Cardiac fibroblast (primary cell): ENCODE measurements at regions not wholly inside any gene's neighbourhood (a gene's known extent, or its start where the extent isn't known, plus 50 kb on each side); places are given as distances from the start of the nearest gene placed in this dataset.

Source experiments
- DNase-seq, 2 donors: peaks; one replicate each; pipeline versions ENCODE4 v3.0.0 to v3.0.0-alpha.2; 2010; ENCODE audit warnings: low read depth in 2 of 2
- H3K4me3 ChIP-seq, 2 donors: replicated peaks in 1 of 2; 1 replicate in 1 of 2; 2 replicates in 1 of 2; pipeline ENCODE4 v1.5.1; 2011; ENCODE audit warnings: low read depth in 2 of 2, low read length in 2 of 2, mild to moderate bottlenecking in 2 of 2, moderate library complexity in 1 of 2
- TF ChIP-seq, protein P1 (sequence below): IDR thresholded peaks from one replicate; pipeline ENCODE4 v1.5.1; 2011; ENCODE audit warnings: low read depth, mild to moderate bottlenecking, low read length, inconsistent platforms

DNA sequence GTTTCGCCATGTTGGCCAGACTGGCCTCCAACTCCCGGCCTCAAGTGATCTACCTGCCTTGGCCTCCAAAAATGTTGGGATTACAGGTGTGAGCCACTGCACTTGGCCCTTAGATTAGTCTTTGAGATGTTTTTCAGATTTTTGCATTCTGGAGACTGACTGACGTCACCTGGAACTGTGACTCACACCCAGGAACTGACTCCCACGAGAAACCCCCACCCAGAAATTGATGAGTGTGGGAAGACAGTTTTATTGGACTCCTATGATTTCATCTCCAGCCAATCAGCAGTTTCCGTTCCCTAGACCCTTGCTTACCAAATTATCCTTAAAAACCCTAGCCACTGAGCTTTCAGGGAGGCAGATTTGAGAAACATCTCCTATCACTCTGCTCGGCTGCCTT, 867.3 kb downstream of the TYW1 start:
- TF ChIP-seq, protein P1, sequence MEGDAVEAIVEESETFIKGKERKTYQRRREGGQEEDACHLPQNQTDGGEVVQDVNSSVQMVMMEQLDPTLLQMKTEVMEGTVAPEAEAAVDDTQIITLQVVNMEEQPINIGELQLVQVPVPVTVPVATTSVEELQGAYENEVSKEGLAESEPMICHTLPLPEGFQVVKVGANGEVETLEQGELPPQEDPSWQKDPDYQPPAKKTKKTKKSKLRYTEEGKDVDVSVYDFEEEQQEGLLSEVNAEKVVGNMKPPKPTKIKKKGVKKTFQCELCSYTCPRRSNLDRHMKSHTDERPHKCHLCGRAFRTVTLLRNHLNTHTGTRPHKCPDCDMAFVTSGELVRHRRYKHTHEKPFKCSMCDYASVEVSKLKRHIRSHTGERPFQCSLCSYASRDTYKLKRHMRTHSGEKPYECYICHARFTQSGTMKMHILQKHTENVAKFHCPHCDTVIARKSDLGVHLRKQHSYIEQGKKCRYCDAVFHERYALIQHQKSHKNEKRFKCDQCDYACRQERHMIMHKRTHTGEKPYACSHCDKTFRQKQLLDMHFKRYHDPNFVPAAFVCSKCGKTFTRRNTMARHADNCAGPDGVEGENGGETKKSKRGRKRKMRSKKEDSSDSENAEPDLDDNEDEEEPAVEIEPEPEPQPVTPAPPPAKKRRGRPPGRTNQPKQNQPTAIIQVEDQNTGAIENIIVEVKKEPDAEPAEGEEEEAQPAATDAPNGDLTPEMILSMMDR: no peak
- no peak for DNase-seq

DNA sequence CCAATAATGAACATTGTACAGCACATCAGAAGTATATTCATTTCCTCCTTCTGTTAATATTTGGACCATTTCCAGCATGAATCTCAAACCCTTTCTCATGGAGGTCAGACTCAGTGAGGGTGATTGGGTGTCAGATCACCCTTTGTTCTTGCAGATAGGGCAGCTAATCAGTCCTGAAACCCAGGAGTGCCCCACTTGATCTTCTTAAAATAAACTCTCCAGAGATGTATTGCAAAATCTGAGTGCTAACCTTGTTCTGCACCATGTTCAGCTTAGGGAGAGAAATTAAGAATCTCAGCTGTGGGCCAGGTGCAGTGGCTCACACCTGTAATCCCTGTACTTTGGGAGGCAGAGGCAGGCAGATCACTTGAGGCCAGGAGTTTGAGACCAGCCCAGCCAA, 869.4 kb downstream of the TYW1 start:
- DNase-seq: no peak
- H3K4me3 ChIP-seq: no peak overlapping the region
- TF ChIP-seq, protein P1: no peak

More for the DNA sequence above, 867.3 kb downstream of the TYW1 start:
- H3K4me3 ChIP-seq: no peak overlapping the region

DNA sequence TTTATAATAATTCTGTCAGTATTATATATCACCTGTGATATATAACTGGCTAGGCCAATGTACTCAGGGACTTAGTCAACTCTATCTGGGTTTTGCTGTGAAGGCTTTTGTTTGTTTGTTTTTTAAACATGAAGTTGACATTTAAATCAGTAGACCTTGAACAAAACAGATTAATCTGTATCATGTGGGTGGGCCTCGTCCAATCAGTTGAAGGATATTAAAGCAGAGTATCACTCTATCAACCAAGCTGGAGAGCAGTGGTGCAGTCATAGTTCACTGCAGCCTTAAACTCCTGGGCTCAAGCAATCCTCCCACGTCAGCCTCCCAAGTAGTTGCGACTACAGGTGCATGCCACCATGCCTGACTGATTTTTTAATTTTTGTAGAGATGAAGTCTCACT, 870.2 kb downstream of the TYW1 start:
- TF ChIP-seq, protein P1: no peak
- H3K4me3 ChIP-seq: no peak overlapping the region
- DNase-seq: no peak

DNA sequence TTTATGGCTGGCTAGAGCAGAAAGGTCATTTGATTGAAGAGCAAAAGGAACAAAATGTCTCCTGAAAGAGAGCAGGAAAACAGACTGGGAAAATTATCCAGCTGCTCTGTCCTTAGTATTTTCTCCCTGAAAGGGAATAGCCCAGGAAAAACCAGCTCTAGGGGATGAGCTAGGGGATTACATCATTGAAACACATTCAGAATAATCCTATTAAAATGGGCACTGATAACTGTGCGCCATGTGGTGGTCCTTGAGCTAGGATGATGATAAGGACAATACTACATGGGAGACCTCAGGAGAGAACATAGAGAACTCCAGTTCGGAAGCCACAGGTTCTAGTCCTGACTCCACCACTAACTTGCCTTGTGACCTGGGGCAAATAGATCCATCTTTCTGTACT, 873.8 kb downstream of the TYW1 start:
- DNase-seq: no peak
- H3K4me3 ChIP-seq: no peak overlapping the region
- TF ChIP-seq, protein P1: no peak

DNA sequence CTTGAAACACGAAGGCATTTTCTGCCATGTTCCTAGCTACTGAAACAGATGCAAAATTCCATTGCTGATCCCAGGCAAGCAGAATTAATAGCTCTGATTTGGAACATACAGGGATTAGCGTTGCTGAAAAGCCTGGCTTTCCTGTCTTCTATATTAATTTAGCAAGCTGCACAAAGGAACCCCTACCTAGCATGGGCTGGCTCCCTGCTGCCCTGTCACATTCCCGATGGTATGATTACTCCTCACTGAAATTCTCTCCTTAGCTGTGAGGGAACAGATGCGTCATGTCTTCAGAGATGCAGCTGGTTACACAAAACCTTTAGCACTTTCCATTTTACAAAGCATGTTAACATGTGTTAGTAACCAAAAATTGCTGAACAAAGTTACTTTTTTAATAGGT, 878.9 kb downstream of the TYW1 start:
- no peak for DNase-seq
- H3K4me3 ChIP-seq: no peak overlapping the region
- TF ChIP-seq, protein P1: no peak

DNA sequence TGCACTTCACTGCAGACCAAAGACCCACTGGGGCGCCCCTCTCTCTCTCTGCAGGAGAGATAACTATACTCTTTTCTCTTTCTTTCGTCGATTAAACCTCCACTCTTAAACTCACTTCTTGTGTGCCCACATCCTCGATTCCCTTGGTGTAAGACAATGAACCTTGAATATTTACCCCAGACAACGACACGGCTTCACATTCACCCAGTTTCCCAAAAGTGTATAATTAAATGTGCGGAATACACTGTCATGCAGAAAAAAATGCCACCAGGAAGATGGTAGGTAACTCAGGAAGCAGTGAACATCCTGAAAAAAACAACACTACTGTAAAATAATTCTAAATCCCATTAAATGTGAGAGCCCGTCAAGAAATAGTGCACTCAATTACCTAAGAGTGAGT, 882.2 kb downstream of the TYW1 start:
- TF ChIP-seq, protein P1: no peak

DNA sequence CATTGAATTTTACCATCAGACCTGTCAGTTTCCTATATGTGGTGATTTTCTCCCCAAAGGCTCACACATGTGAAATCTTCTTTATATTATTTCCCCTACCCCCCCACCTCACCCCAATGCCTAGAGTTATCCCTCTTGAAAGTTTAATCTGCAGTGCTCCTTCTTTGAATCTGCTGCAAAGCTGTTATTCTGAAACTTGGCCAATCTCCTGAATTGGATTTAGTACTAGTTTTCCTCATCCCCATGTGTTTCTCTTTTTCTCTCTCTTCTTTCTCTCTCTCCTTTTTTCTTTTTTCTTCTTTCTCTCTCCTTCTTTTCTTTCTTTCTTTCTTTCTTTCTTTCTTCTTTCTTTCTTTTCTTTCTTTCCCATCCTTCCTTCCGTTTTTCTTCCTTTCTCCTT, 886.2 kb downstream of the TYW1 start:
- TF ChIP-seq, protein P1: no peak
- no peak overlapping the region for H3K4me3 ChIP-seq
- no peak for DNase-seq

More for the DNA sequence above, 882.2 kb downstream of the TYW1 start:
- no peak for DNase-seq
- no peak overlapping the region for H3K4me3 ChIP-seq
